Erythroblast (primary cell): ENCODE measurements at regions not wholly inside any gene's neighbourhood (a gene's known extent, or its start where the extent isn't known, plus 50 kb on each side); places are given as distances from the start of the nearest gene placed in this dataset.

Source experiments
- GATA1 ChIP-seq: IDR thresholded peaks from 2 replicates; pipeline ENCODE4 v1.6.1; 2011; ENCODE audit warnings: low read depth, mild to moderate bottlenecking, control low read depth, low read length, moderate library complexity
- POLR2A ChIP-seq: IDR thresholded peaks from 2 replicates; pipeline ENCODE4 v1.6.1; 2011; ENCODE audit warnings: mild to moderate bottlenecking, low read length

GRCh38 chr18:40558706-40559392, 1396.2 kb upstream of the PIK3C3 start:
- no peak for TF ChIP-seq POLR2A
- no peak for TF ChIP-seq GATA1
